ENCODE measurements at regions not wholly inside any gene's neighbourhood (a gene's known extent, or its start where the extent isn't known, plus 50 kb on each side); places are given as distances from the start of the nearest gene placed in this dataset.

DNA sequence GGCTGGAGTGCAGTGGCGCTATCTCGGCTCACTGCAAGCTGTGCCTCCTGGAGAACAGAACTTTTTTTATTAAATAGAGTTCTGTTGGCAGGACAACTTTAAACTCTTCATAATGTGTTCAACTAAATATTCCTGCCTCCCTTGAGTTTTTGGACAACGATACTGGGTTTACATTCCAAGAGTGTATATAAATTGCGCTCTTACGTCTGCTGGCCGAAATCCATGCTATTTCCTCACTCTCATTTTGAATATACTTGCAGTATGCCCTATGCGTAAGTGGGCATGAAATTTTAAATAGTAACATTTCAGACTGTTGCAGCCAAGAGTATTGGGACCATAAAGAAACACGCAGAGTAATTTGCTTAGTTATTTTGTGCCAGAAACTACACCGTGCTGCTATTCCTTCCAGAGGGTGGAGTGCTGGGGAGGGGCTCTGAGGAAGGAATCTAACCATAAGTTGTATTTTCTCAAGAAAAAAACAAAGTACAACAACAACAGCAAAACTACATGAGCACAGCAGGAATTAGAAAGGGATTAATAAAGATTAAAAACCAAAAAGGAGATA, 480.0 kb downstream of the NLGN4X start:
- H3K36me3 ChIP-seq (ENCODE audit: control insufficient read depth in 2 of 2, extremely low read depth in 1 of 2, insufficient read depth in 2 of 2, low read length in 2 of 2): no peaks in the 10 kb centered on the region
- no peak for DNase-seq (ENCODE audit: low read depth, low spot score)
- H3K9me3 ChIP-seq (ENCODE audit: control insufficient read depth, low read depth, low read length): no peaks in the 10 kb centered on the region
- no peak overlapping the region for H3K4me3 ChIP-seq (ENCODE audit: control insufficient read depth in 2 of 3, extremely low read depth in 1 of 3, insufficient read depth in 2 of 3, low read depth in 1 of 3, low read length in 3 of 3)
- no peaks in the 10 kb centered on the region for H3K27me3 ChIP-seq (ENCODE audit: control insufficient read depth, extremely low read depth, insufficient read depth, low read length)
- H3K9ac ChIP-seq (ENCODE audit: control insufficient read depth, extremely low read depth, insufficient read depth, low read length): no peak overlapping the region
- peak overlapping the region; percentile 4 for H2AFZ ChIP-seq (ENCODE audit: control insufficient read depth, low read length)
- dilution Hi-C loops (cut with MboI; ENCODE audit: extremely low pct_ligation_motif_present, low sequenced_read_pairs): no loop called here
- H4K20me1 ChIP-seq (ENCODE audit: control insufficient read depth, extremely low read depth, insufficient read depth, low read length): no peaks in the 10 kb centered on the region
- H3K9me1 ChIP-seq (ENCODE audit: control insufficient read depth, extremely low read depth, insufficient read depth, low read length): no peaks in the 10 kb centered on the region
- no peak overlapping the region for H3K4me2 ChIP-seq (ENCODE audit: control insufficient read depth, extremely low read depth, insufficient read depth, low read depth, low read length)
- H3K79me2 ChIP-seq (ENCODE audit: control insufficient read depth, insufficient read depth, low read length): no peaks in the 10 kb centered on the region
- no peak overlapping the region for H3K27ac ChIP-seq (ENCODE audit: control insufficient read depth, insufficient read depth, low read length)
- FAIRE-seq: no peak
- H3K4me1 ChIP-seq (ENCODE audit: control insufficient read depth, extremely low read depth, insufficient read depth, low read length): no peaks in the 10 kb centered on the region
- TF ChIP-seq, protein P1, sequence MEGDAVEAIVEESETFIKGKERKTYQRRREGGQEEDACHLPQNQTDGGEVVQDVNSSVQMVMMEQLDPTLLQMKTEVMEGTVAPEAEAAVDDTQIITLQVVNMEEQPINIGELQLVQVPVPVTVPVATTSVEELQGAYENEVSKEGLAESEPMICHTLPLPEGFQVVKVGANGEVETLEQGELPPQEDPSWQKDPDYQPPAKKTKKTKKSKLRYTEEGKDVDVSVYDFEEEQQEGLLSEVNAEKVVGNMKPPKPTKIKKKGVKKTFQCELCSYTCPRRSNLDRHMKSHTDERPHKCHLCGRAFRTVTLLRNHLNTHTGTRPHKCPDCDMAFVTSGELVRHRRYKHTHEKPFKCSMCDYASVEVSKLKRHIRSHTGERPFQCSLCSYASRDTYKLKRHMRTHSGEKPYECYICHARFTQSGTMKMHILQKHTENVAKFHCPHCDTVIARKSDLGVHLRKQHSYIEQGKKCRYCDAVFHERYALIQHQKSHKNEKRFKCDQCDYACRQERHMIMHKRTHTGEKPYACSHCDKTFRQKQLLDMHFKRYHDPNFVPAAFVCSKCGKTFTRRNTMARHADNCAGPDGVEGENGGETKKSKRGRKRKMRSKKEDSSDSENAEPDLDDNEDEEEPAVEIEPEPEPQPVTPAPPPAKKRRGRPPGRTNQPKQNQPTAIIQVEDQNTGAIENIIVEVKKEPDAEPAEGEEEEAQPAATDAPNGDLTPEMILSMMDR (optimal IDR thresholded peaks at IDR 0.05 in 1 of 3, IDR thresholded peaks at IDR 0.05 in 1 of 3, conservative IDR thresholded peaks at IDR 0.05 in 1 of 3; ENCODE audit: extremely low read depth in 1 of 3, insufficient read depth in 2 of 3, low read length in 3 of 3): no peak
- TF ChIP-seq EZH2 (IDR thresholded peaks at IDR 0.05; ENCODE audit: low read length): no peak

DNA sequence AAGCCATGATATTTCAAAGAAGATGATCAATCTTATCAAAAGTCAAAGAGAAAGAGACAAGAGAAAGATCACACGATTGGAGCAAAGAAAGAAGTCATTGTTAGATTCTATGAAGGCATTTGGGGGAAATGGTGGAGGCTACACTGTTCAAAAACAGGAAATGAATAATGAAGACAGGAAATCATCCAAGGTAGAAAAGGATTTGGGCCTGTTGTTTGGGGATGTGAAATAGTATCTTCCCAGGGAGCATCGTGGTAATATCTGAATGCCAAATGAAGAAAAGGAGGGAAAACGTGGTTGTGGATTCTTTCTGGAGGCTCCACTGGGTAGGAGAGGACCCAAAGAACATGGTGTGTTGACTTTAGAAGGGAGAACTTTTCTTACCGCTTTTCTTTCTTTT, 482.4 kb downstream of the NLGN4X start:
- Histone ChIP-seq H3K4me3 (ENCODE audit: control insufficient read depth in 2 of 3, extremely low read depth in 1 of 3, insufficient read depth in 2 of 3, low read depth in 1 of 3, low read length in 3 of 3) (no peak overlapping the region), H4K20me1 (ENCODE audit: control insufficient read depth, extremely low read depth, insufficient read depth, low read length) (no peaks in the 10 kb centered on the region), H3K79me2 (ENCODE audit: control insufficient read depth, insufficient read depth, low read length) (no peaks in the 10 kb centered on the region), H3K36me3 (ENCODE audit: control insufficient read depth in 2 of 2, extremely low read depth in 1 of 2, insufficient read depth in 2 of 2, low read length in 2 of 2) (no peaks in the 10 kb centered on the region), H3K9me3 (ENCODE audit: control insufficient read depth, low read depth, low read length) (no peaks in the 10 kb centered on the region), H3K4me2 (ENCODE audit: control insufficient read depth, extremely low read depth, insufficient read depth, low read depth, low read length) (no peak overlapping the region), H3K9ac (ENCODE audit: control insufficient read depth, extremely low read depth, insufficient read depth, low read length) (no peak overlapping the region), H3K9me1 (ENCODE audit: control insufficient read depth, extremely low read depth, insufficient read depth, low read length) (no peaks in the 10 kb centered on the region), H3K27ac (ENCODE audit: control insufficient read depth, insufficient read depth, low read length) (no peak overlapping the region), H3K27me3 (ENCODE audit: control insufficient read depth, extremely low read depth, insufficient read depth, low read length) (no peaks in the 10 kb centered on the region), H3K4me1 (ENCODE audit: control insufficient read depth, extremely low read depth, insufficient read depth, low read length) (no peaks in the 10 kb centered on the region), H2AFZ (ENCODE audit: control insufficient read depth, low read length) (no peak overlapping the region)
- FAIRE-seq (no peak), DNase-seq (ENCODE audit: low read depth, low spot score) (no peak)
- no peak for TF ChIP-seq EZH2 (IDR thresholded peaks at IDR 0.05; ENCODE audit: low read length)
- TF ChIP-seq, protein P1 (optimal IDR thresholded peaks at IDR 0.05 in 1 of 3, IDR thresholded peaks at IDR 0.05 in 1 of 3, conservative IDR thresholded peaks at IDR 0.05 in 1 of 3; ENCODE audit: extremely low read depth in 1 of 3, insufficient read depth in 2 of 3, low read length in 3 of 3): no peak
- dilution Hi-C loops (cut with MboI; ENCODE audit: extremely low pct_ligation_motif_present, low sequenced_read_pairs): no loop called here
